ENCODE measurements at regions not wholly inside any gene's neighbourhood (a gene's known extent, or its start where the extent isn't known, plus 50 kb on each side); places are given as distances from the start of the nearest gene placed in this dataset.
"Not testable (repeated sequence)": the region's sequence is repeated elsewhere in the genome, so short reads cannot be mapped to it uniquely, and the experiment has no call there.

GRCh38 chr6:106808758-106809157, 165.8 kb downstream of the CD24 start:
- H3K27ac ChIP-seq (ENCODE audit: low read length) = no peak overlapping the region

GRCh38 chr6:106807947-106808611, 166.4 kb downstream of the CD24 start:
- no peak overlapping the region for H3K4me3 ChIP-seq (ENCODE audit: low read length)
- intact Hi-C loops (cut with DNase I) = no loop called here
- no peak for DNase-seq
- H3K9me3 ChIP-seq (ENCODE audit: control insufficient read depth, low read length) = no peaks in the 10 kb centered on the region
- H3K27me3 ChIP-seq (ENCODE audit: control insufficient read depth, insufficient read depth) = no peaks in the 10 kb centered on the region
- no peak overlapping the region for H3K27ac ChIP-seq (ENCODE audit: low read length)
- H3K4me1 ChIP-seq (ENCODE audit: control insufficient read depth, insufficient read depth, low read length) = no peaks in the 10 kb centered on the region
- ATAC-seq = no peak
- WGBS = 86% methylated on average over 5 of the region's 5 CpGs

More at GRCh38 chr6:106808758-106809157, 165.8 kb downstream of the CD24 start:
- intact Hi-C loops (cut with DNase I) = no loop called here
- H3K4me3 ChIP-seq (ENCODE audit: low read length) = no peak overlapping the region
- no peaks in the 10 kb centered on the region for H3K27me3 ChIP-seq (ENCODE audit: control insufficient read depth, insufficient read depth)
- no peaks in the 10 kb centered on the region for H3K4me1 ChIP-seq (ENCODE audit: control insufficient read depth, insufficient read depth, low read length)
- H3K9me3 ChIP-seq (ENCODE audit: control insufficient read depth, low read length) = no peaks in the 10 kb centered on the region
- ATAC-seq (no peak), DNase-seq (no peak)

- H3K27me3 ChIP-seq (ENCODE audit: control insufficient read depth, insufficient read depth); H3K9me3 ChIP-seq (ENCODE audit: control insufficient read depth, low read length); DNase-seq; ATAC-seq; H3K4me1 ChIP-seq (ENCODE audit: control insufficient read depth, insufficient read depth, low read length); intact Hi-C loops (cut with DNase I); H3K4me3 ChIP-seq (ENCODE audit: low read length); H3K27ac ChIP-seq (ENCODE audit: low read length): not testable (repeated sequence)
- 73% methylated on average over 4 of the region's 4 CpGs for WGBS
Measured at GRCh38 chr6:106806253-106806652, 168.3 kb downstream of the CD24 start.

GRCh38 chr6:106805771-106806170, 168.8 kb downstream of the CD24 start:
- no peaks in the 10 kb centered on the region for H3K4me1 ChIP-seq (ENCODE audit: control insufficient read depth, insufficient read depth, low read length)
- no peak overlapping the region for H3K27ac ChIP-seq (ENCODE audit: low read length)
- ATAC-seq (no peak), DNase-seq (no peak)
- WGBS = 86% methylated on average over 27 of the region's 27 CpGs
- intact Hi-C loops (cut with DNase I) = no loop called here
- no peaks in the 10 kb centered on the region for H3K27me3 ChIP-seq (ENCODE audit: control insufficient read depth, insufficient read depth)
- no peak overlapping the region for H3K4me3 ChIP-seq (ENCODE audit: low read length)
- no peaks in the 10 kb centered on the region for H3K9me3 ChIP-seq (ENCODE audit: control insufficient read depth, low read length)

- intact Hi-C loops (cut with DNase I) = no loop called here
- no peak for ATAC-seq
- DNase-seq = no peak
- Histone ChIP-seq H3K4me1 (ENCODE audit: control insufficient read depth, insufficient read depth, low read length) (no peaks in the 10 kb centered on the region), H3K27me3 (ENCODE audit: control insufficient read depth, insufficient read depth) (no peaks in the 10 kb centered on the region), H3K9me3 (ENCODE audit: control insufficient read depth, low read length) (no peaks in the 10 kb centered on the region), H3K4me3 (ENCODE audit: low read length) (no peak overlapping the region), H3K27ac (ENCODE audit: low read length) (no peak overlapping the region)
- 26% methylated on average over 7 of the region's 7 CpGs for WGBS
Measured at GRCh38 chr6:106804346-106805335, 169.9 kb downstream of the CD24 start.

GRCh38 chr6:106803188-106803587, 171.3 kb downstream of the CD24 start:
- no peak for ATAC-seq
- WGBS = 84% methylated on average over 1 of the region's 1 CpG
- H3K4me3 ChIP-seq (ENCODE audit: low read length) = no peak overlapping the region

GRCh38 chr6:106802139-106802538, 172.4 kb downstream of the CD24 start:
- DNase-seq (no peak), ATAC-seq (no peak)
- intact Hi-C loops (cut with DNase I) = no loop called here
- Histone ChIP-seq H3K27me3 (ENCODE audit: control insufficient read depth, insufficient read depth) (no peaks in the 10 kb centered on the region), H3K9me3 (ENCODE audit: control insufficient read depth, low read length) (no peaks in the 10 kb centered on the region), H3K4me3 (ENCODE audit: low read length) (no peak overlapping the region), H3K4me1 (ENCODE audit: control insufficient read depth, insufficient read depth, low read length) (no peaks in the 10 kb centered on the region), H3K27ac (ENCODE audit: low read length) (no peak overlapping the region)
- 33% methylated on average over 5 of the region's 5 CpGs for WGBS

More at GRCh38 chr6:106803188-106803587, 171.3 kb downstream of the CD24 start:
- intact Hi-C loops (cut with DNase I) = no loop called here
- H3K27ac ChIP-seq (ENCODE audit: low read length) = no peak overlapping the region
- no peak for DNase-seq
- no peaks in the 10 kb centered on the region for H3K27me3 ChIP-seq (ENCODE audit: control insufficient read depth, insufficient read depth)
- H3K4me1 ChIP-seq (ENCODE audit: control insufficient read depth, insufficient read depth, low read length) = no peaks in the 10 kb centered on the region
- no peaks in the 10 kb centered on the region for H3K9me3 ChIP-seq (ENCODE audit: control insufficient read depth, low read length)

GRCh38 chr6:106801256-106801655, 171.9 kb downstream of the QRSL1 start:
- Histone ChIP-seq H3K27ac (ENCODE audit: low read length) (no peak overlapping the region), H3K4me3 (ENCODE audit: low read length) (no peak overlapping the region), H3K9me3 (ENCODE audit: control insufficient read depth, low read length) (no peaks in the 10 kb centered on the region), H3K27me3 (ENCODE audit: control insufficient read depth, insufficient read depth) (no peaks in the 10 kb centered on the region), H3K4me1 (ENCODE audit: control insufficient read depth, insufficient read depth, low read length) (no peaks in the 10 kb centered on the region)
- 89% methylated on average over 8 of the region's 8 CpGs for WGBS
- DNase-seq (no peak), ATAC-seq (no peak)
- intact Hi-C loops (cut with DNase I) = no loop called here

- intact Hi-C loops (cut with DNase I) = no loop called here
- 76% methylated on average over 5 of the region's 5 CpGs for WGBS
- DNase-seq = no peak
- H3K4me1 ChIP-seq (ENCODE audit: control insufficient read depth, insufficient read depth, low read length) = no peaks in the 10 kb centered on the region
- no peak overlapping the region for H3K4me3 ChIP-seq (ENCODE audit: low read length)
- no peak overlapping the region for H3K27ac ChIP-seq (ENCODE audit: low read length)
- H3K27me3 ChIP-seq (ENCODE audit: control insufficient read depth, insufficient read depth) = no peaks in the 10 kb centered on the region
- no peak for ATAC-seq
- no peaks in the 10 kb centered on the region for H3K9me3 ChIP-seq (ENCODE audit: control insufficient read depth, low read length)
Measured at GRCh38 chr6:106800379-106800778, 171.0 kb downstream of the QRSL1 start.

GRCh38 chr6:106799031-106799894, 169.9 kb downstream of the QRSL1 start:
- H3K4me3 ChIP-seq (ENCODE audit: low read length) = no peak overlapping the region
- H3K27ac ChIP-seq (ENCODE audit: low read length) = no peak overlapping the region
- WGBS = 45% methylated on average over 8 of the region's 8 CpGs
- DNase-seq (no peak), ATAC-seq (no peak)
- intact Hi-C loops (cut with DNase I) = no loop called here
- no peaks in the 10 kb centered on the region for H3K9me3 ChIP-seq (ENCODE audit: control insufficient read depth, low read length)
- no peaks in the 10 kb centered on the region for H3K4me1 ChIP-seq (ENCODE audit: control insufficient read depth, insufficient read depth, low read length)
- no peaks in the 10 kb centered on the region for H3K27me3 ChIP-seq (ENCODE audit: control insufficient read depth, insufficient read depth)

Data from right cardiac atrium (tissue), 5 donors.